H1 (cell line): ENCODE measurements at regions not wholly inside any gene's neighbourhood (a gene's known extent, or its start where the extent isn't known, plus 50 kb on each side); places are given as distances from the start of the nearest gene placed in this dataset.

Experiments used
- CTCF ChIA-PET: fragments of 300-600 bp; sonication (Branson Sonifier 250); formaldehyde crosslinking; loops from one replicate; lab custom pipeline; 2021; ENCODE audit not compliant: partially characterized antibody; lab: Charles Lee
- POLR2A ChIA-PET: fragments of 300-600 bp; sonication (Branson Sonifier 250); formaldehyde crosslinking; loops from one replicate; lab custom pipeline; 2021; ENCODE audit warnings: inconsistent platforms; ENCODE audit not compliant: partially characterized antibody; lab: Charles Lee
- DNase-seq, 2 experiments: peaks; one replicate each; pipeline versions ENCODE4 v3.0.0 to v3.0.0-alpha.2; 2010 to 2022; ENCODE audit warnings: low spot score in 2 of 2, low read depth in 1 of 2, mixed read lengths in 1 of 2
- FAIRE-seq: peaks from 2 replicates; lab custom pipeline; 2011; peaks lifted over from hg19 to GRCh38; lab: Jason Lieb, UNC
- H2AFZ ChIP-seq: 2 replicates; pipeline ENCODE4 v1.8.1; 2012; ENCODE audit warnings: low read length, inconsistent platforms
- H2AK5ac ChIP-seq: 2 replicates; pipeline ENCODE4 v1.6.1; 2013; ENCODE audit warnings: low read depth, low read length
- H2BK120ac ChIP-seq: replicated peaks from 2 replicates; pipeline ENCODE3; 2013; ENCODE audit warnings: low read depth, low read length, inconsistent platforms
- H2BK12ac ChIP-seq: 2 replicates; pipeline ENCODE4 v1.6.1; 2013; ENCODE audit warnings: low read depth, low read length
- H2BK15ac ChIP-seq: 2 replicates; pipeline ENCODE4 v1.6.1; 2013; ENCODE audit warnings: low read length
- H2BK20ac ChIP-seq: 2 replicates; pipeline ENCODE4 v1.6.1; 2013; ENCODE audit warnings: low read length
- H2BK5ac ChIP-seq: 2 replicates; pipeline ENCODE4 v1.6.1; 2013; ENCODE audit warnings: low read depth, low read length
- H3K14ac ChIP-seq: 2 replicates; pipeline ENCODE4 v1.6.1; 2013; ENCODE audit warnings: inconsistent platforms; ENCODE audit not compliant: insufficient read length
- H3K18ac ChIP-seq: 2 replicates; pipeline ENCODE4 v1.6.1; 2013; ENCODE audit warnings: low read length; ENCODE audit errors: extremely low read depth
- H3K23ac ChIP-seq: 2 replicates; pipeline ENCODE4 v1.6.1; 2013; ENCODE audit warnings: inconsistent platforms; ENCODE audit not compliant: insufficient read length
- H3K23me2 ChIP-seq: 2 replicates; pipeline ENCODE4 v1.6.1; 2013; ENCODE audit warnings: low read depth, low read length
- H3K27ac ChIP-seq: 2 replicates; pipeline ENCODE4 v1.6.1; 2011; ENCODE audit warnings: low read depth, low read length, inconsistent platforms
- H3K27me3 ChIP-seq, 4 experiments: replicated peaks in 1 of 4; 1 replicate in 1 of 4; 2 replicates in 3 of 4; pipeline versions ENCODE4 v1.6.1 to v1.8.1; 2011 to 2013; ENCODE audit warnings: low read length in 3 of 4, mild to moderate bottlenecking in 3 of 4, inconsistent platforms in 2 of 4, mixed read lengths in 2 of 4, moderate library complexity in 1 of 4; ENCODE audit not compliant: control insufficient read depth in 3 of 4, insufficient read depth in 3 of 4; ENCODE audit errors: extremely low read depth in 1 of 4
- H3K36me3 ChIP-seq, 4 experiments: 2 replicates each; pipeline versions ENCODE4 v1.6.1 to v1.8.1; 2011 to 2013; ENCODE audit warnings: mild to moderate bottlenecking in 4 of 4, low read length in 3 of 4, moderate library complexity in 2 of 4, control low read depth in 1 of 4, inconsistent platforms in 1 of 4; ENCODE audit not compliant: insufficient read depth in 4 of 4, control insufficient read depth in 2 of 4
- H3K4ac ChIP-seq: replicated peaks from 2 replicates; pipeline ENCODE3; 2013; ENCODE audit warnings: low read length, low read depth, mixed read lengths, inconsistent platforms; ENCODE audit not compliant: insufficient read length
- H3K4me1 ChIP-seq, 4 experiments: replicated peaks in 1 of 4; 1 replicate in 1 of 4; 2 replicates in 3 of 4; pipeline versions ENCODE4 v1.6.1 to v1.8.1; 2011 to 2013; ENCODE audit warnings: low read length in 3 of 4, inconsistent platforms in 2 of 4, mixed read lengths in 1 of 4; ENCODE audit not compliant: insufficient read depth in 4 of 4, control insufficient read depth in 3 of 4
- H3K4me2 ChIP-seq, 2 experiments: 2 replicates each; pipeline versions ENCODE4 v1.6.1 to v1.8.1; 2011 to 2013; ENCODE audit warnings: low read depth in 2 of 2, low read length in 2 of 2, control low read depth in 1 of 2, inconsistent platforms in 1 of 2, mild to moderate bottlenecking in 1 of 2; ENCODE audit not compliant: insufficient read depth in 1 of 2
- H3K4me3 ChIP-seq, 4 experiments: fragments of 200-600, 300-600 bp in 1 of 4; sonication (generic), shearing (Covaris generic), sonication (Bioruptor Twin) in 1 of 4; 2 replicates each; pipeline versions ENCODE4 v1.5.1 to v1.8.1; 2011 to 2016; ENCODE audit warnings: low read length in 4 of 4, low read depth in 3 of 4, control low read depth in 2 of 4, inconsistent platforms in 2 of 4, mild to moderate bottlenecking in 2 of 4, mixed read lengths in 1 of 4, moderate library complexity in 1 of 4; ENCODE audit not compliant: insufficient read depth in 2 of 4; ENCODE audit errors: extremely low read depth in 1 of 4
- H3K56ac ChIP-seq: replicated peaks from 2 replicates; pipeline ENCODE3; 2013; ENCODE audit warnings: low read depth, mild to moderate bottlenecking, mixed read lengths, low read length, inconsistent platforms; ENCODE audit not compliant: insufficient read length
- H3K79me1 ChIP-seq: 2 replicates; pipeline ENCODE4 v1.6.1; 2013; ENCODE audit warnings: low read depth, low read length, control low read depth
- H3K79me2 ChIP-seq, 2 experiments: 2 replicates each; pipeline versions ENCODE4 v1.6.1 to v1.8.1; 2012 to 2013; ENCODE audit warnings: low read length in 2 of 2, mild to moderate bottlenecking in 2 of 2, inconsistent platforms in 1 of 2; ENCODE audit not compliant: insufficient read depth in 2 of 2, control insufficient read depth in 1 of 2
- H3K9ac ChIP-seq, 4 experiments: replicated peaks in 1 of 4; 1 replicate in 1 of 4; 2 replicates in 3 of 4; pipeline versions ENCODE4 v1.6.1 to v1.8.1; 2011 to 2013; ENCODE audit warnings: low read depth in 3 of 4, low read length in 3 of 4, control low read depth in 2 of 4, mild to moderate bottlenecking in 2 of 4, moderate library complexity in 2 of 4, inconsistent platforms in 1 of 4; ENCODE audit errors: extremely low read depth in 1 of 4
- H3K9me3 ChIP-seq, 2 experiments: 2 replicates each; pipeline versions ENCODE4 v1.6.1 to v1.8.1; 2012 to 2013; ENCODE audit warnings: mild to moderate bottlenecking in 2 of 2, moderate library complexity in 2 of 2, control low read depth in 1 of 2, inconsistent platforms in 1 of 2, low read depth in 1 of 2, low read length in 1 of 2, mixed read lengths in 1 of 2; ENCODE audit not compliant: insufficient read depth in 2 of 2
- H4K20me1 ChIP-seq, 2 experiments: replicated peaks in 1 of 2; 2 replicates each; pipeline versions ENCODE3 to v1.8.1; 2011 to 2013; ENCODE audit warnings: inconsistent platforms in 2 of 2, low read length in 2 of 2, mild to moderate bottlenecking in 1 of 2; ENCODE audit not compliant: insufficient read depth in 2 of 2, control insufficient read depth in 1 of 2
- H4K5ac ChIP-seq: 2 replicates; pipeline ENCODE4 v1.6.1; 2013; ENCODE audit warnings: low read length, low read depth, mixed read lengths, inconsistent platforms; ENCODE audit not compliant: insufficient read length
- H4K8ac ChIP-seq: 2 replicates; pipeline ENCODE4 v1.8.0; 2013; ENCODE audit warnings: mild to moderate bottlenecking, moderate library complexity, low read length, inconsistent platforms; ENCODE audit not compliant: insufficient read depth; ENCODE audit errors: extremely low read depth
- H4K91ac ChIP-seq: replicated peaks from 2 replicates; pipeline ENCODE3; 2013; ENCODE audit warnings: low read length, mixed read lengths, inconsistent platforms; ENCODE audit not compliant: insufficient read length
- RAD21 ChIP-seq, 2 experiments: IDR thresholded peaks in 1 of 2; conservative IDR thresholded peaks in 1 of 2; 2 replicates each; pipeline ENCODE4 v1.6.1; 2011; ENCODE audit warnings: low read depth in 2 of 2, low read length in 2 of 2, improper control_type of control experiment in 1 of 2, inconsistent platforms in 1 of 2, mild to moderate bottlenecking in 1 of 2, moderate library complexity in 1 of 2
- WGBS, 2 experiments: shearing (Covaris generic) in 1 of 2; methylation state at CpG; one replicate each; pipeline versions ENCODE4 v1.1.6 to v1.1.7; 2013 to 2015; ENCODE audit warnings: low lambda C conversion rate in 2 of 2, mixed read lengths in 2 of 2, inconsistent platforms in 1 of 2, low coverage in 1 of 2, missing lambda C conversion rate in 1 of 2; ENCODE audit not compliant: insufficient replicate concordance in 2 of 2, insufficient coverage in 1 of 2, insufficient read length in 1 of 2; ENCODE audit errors: extremely low coverage in 1 of 2, missing lambda C conversion rate in 1 of 2; 5-methylcytosine and 5-hydroxymethylcytosine counted together
- TF ChIP-seq, protein P1 (sequence below), 3 experiments: IDR thresholded peaks; 1 replicate in 2 of 3; 2 replicates in 1 of 3; pipeline versions ENCODE4 v1.5.1 to v1.6.1; 2011; ENCODE audit warnings: low read length in 3 of 3, mild to moderate bottlenecking in 3 of 3, inconsistent platforms in 2 of 3, low read depth in 1 of 3, moderate library complexity in 1 of 3; ENCODE audit not compliant: insufficient read depth in 1 of 3; ENCODE audit errors: control extremely low read depth in 1 of 3
- TF ChIP-seq, protein P2 (sequence below): IDR thresholded peaks from 2 replicates; pipeline ENCODE4 v1.6.1; 2012; ENCODE audit warnings: inconsistent platforms

DNA sequence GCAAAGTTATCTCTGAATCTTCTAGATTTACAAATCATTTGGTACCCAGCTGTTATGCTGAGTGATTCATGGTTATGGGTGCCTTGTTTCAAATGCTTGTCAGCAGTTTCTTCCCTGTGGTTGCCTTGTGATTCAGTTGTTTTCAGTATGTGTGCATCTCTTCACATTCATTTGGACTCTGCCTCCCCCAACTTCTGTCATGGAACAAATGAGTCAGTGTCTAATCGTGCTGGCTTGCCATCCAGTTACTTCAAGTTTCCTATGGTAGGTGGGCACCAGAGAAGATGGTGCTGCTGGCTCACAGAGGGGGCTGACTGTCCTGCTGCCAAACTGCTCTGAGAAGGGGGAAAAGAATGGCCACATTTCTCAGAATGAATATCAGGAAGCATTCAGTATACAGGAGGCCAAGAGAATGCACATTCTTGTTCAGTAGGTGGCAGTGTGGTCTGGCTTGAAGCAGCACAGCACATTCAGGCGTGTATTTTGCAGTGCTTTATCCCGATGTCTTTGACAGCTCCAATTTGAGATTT, 260.9 kb downstream of the GLUD2 start:
- CTCF ChIA-PET = interaction anchor here (0.6 to 1.5 kb wide), 5 partner anchors 10 to 535 kb away, joined by 3 to 9 read pairs (median 3); no protein-coding TSS in a partner anchor

More for the DNA sequence above, 260.9 kb downstream of the GLUD2 start:
- Histone ChIP-seq H3K56ac (no peak overlapping the region), H3K36me3 (no peaks in the 10 kb centered on the region), H3K9ac (no peak overlapping the region), H4K91ac (no peak overlapping the region), H3K18ac (no peak overlapping the region), H4K5ac (no peak overlapping the region), H3K9me3 (no peaks in the 10 kb centered on the region), H3K27me3 (no peaks in the 10 kb centered on the region)
- TF ChIP-seq, protein P1, sequence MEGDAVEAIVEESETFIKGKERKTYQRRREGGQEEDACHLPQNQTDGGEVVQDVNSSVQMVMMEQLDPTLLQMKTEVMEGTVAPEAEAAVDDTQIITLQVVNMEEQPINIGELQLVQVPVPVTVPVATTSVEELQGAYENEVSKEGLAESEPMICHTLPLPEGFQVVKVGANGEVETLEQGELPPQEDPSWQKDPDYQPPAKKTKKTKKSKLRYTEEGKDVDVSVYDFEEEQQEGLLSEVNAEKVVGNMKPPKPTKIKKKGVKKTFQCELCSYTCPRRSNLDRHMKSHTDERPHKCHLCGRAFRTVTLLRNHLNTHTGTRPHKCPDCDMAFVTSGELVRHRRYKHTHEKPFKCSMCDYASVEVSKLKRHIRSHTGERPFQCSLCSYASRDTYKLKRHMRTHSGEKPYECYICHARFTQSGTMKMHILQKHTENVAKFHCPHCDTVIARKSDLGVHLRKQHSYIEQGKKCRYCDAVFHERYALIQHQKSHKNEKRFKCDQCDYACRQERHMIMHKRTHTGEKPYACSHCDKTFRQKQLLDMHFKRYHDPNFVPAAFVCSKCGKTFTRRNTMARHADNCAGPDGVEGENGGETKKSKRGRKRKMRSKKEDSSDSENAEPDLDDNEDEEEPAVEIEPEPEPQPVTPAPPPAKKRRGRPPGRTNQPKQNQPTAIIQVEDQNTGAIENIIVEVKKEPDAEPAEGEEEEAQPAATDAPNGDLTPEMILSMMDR (IDR thresholded peaks at IDR 0.05; ENCODE audit: control extremely low read depth in 1 of 3, insufficient read depth in 1 of 3, low read depth in 1 of 3, low read length in 3 of 3) = peak; percentile 9 to 63 (median 30)
- TF ChIP-seq RAD21 (IDR thresholded peaks at IDR 0.05 in 1 of 2, conservative IDR thresholded peaks at IDR 0.05 in 1 of 2; ENCODE audit: low read depth in 2 of 2, low read length in 2 of 2) = peak; percentile 67 to 72
- TF ChIP-seq, protein P2, sequence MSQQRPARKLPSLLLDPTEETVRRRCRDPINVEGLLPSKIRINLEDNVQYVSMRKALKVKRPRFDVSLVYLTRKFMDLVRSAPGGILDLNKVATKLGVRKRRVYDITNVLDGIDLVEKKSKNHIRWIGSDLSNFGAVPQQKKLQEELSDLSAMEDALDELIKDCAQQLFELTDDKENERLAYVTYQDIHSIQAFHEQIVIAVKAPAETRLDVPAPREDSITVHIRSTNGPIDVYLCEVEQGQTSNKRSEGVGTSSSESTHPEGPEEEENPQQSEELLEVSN = no peak
- TF ChIP-seq, all 59 proteins: peak for 2
- Histone ChIP-seq H2AFZ (no peak overlapping the region), H2AK5ac (no peak overlapping the region), H3K4me2 (no peak overlapping the region), H4K20me1 (no peaks in the 10 kb centered on the region), H2BK120ac (no peak overlapping the region), H2BK12ac (no peak overlapping the region), H3K79me1 (no peaks in the 10 kb centered on the region), H3K14ac (no peak overlapping the region), H3K4me3 (no peak overlapping the region), H3K27ac (no peak overlapping the region), H3K23me2 (no peaks in the 10 kb centered on the region), H3K4me1 (no peaks in the 10 kb centered on the region), H2BK20ac (no peak overlapping the region), H2BK15ac (no peak overlapping the region), H3K79me2 (no peaks in the 10 kb centered on the region), H2BK5ac (no peak overlapping the region), H4K8ac (no peak overlapping the region), H3K4ac (no peak overlapping the region), H3K23ac (no peak overlapping the region)
- POLR2A ChIA-PET = no interaction called here
- FAIRE-seq (peak; percentile 75), DNase-seq (no peak)
- WGBS, 2 experiments = 80% methylated on average over 1 of the region's 3 CpGs; no CpG with 5 or more reads in 1 of the 2 experiments
